Heart left ventricle (tissue), 16 donors: ENCODE measurements at regions not wholly inside any gene's neighbourhood (a gene's known extent, or its start where the extent isn't known, plus 50 kb on each side); places are given as distances from the start of the nearest gene placed in this dataset.

Experiments
- ATAC-seq, 4 donors: fragments of 200-7000 bp; cut with Tn5 transposase; one replicate each; pipeline ENCODE4 v1.9.1; 2020 to 2022; ENCODE audit warnings: moderate library complexity in 4 of 4, mild to moderate bottlenecking in 3 of 4, moderate number of reproducible peaks in 1 of 4
- DNase-seq, 5 donors: peaks; one replicate each; pipeline ENCODE4 v3.0.0-alpha.2; 2020
- H3K27ac ChIP-seq, 12 donors: fragments of 200-600 bp; sonication (generic) in 4 of 12; one replicate each; pipeline versions ENCODE4 v1.5.0 to v1.8.0; 2016 to 2022; ENCODE audit warnings: mild to moderate bottlenecking in 2 of 12
- H3K27me3 ChIP-seq, 9 donors: fragments of 200-600 bp; sonication (generic) in 2 of 9; one replicate each; pipeline versions ENCODE4 v1.5.1 to v1.8.0; 2016 to 2022; ENCODE audit warnings: mild to moderate bottlenecking in 3 of 9
- H3K36me3 ChIP-seq, 9 donors: fragments of 200-600 bp; sonication (generic) in 2 of 9; one replicate each; pipeline versions ENCODE4 v1.5.0 to v1.8.0; 2018 to 2022; ENCODE audit warnings: mild to moderate bottlenecking in 2 of 9
- H3K4me1 ChIP-seq, 12 donors: fragments of 200-600 bp; sonication (generic) in 4 of 12; one replicate each; pipeline versions ENCODE4 v1.5.0 to v1.8.0; 2016 to 2022; ENCODE audit warnings: mild to moderate bottlenecking in 3 of 12
- H3K4me3 ChIP-seq, 12 donors: fragments of 200-600 bp; sonication (generic) in 4 of 12; one replicate each; pipeline versions ENCODE4 v1.5.0 to v1.8.0; 2017 to 2022; ENCODE audit warnings: mild to moderate bottlenecking in 9 of 12, moderate library complexity in 4 of 12
- H3K9me3 ChIP-seq, 12 donors: fragments of 200-600 bp; sonication (generic) in 4 of 12; one replicate each; pipeline versions ENCODE4 v1.5.0 to v1.8.0; 2016 to 2022; ENCODE audit warnings: mild to moderate bottlenecking in 1 of 12
- POLR2A ChIP-seq, 2 donors: fragments of 450-650 bp; IDR thresholded peaks; one replicate each; pipeline ENCODE4 v1.6.1; 2017; ENCODE audit warnings: antibody characterized with exemption in 2 of 2, mild to moderate bottlenecking in 2 of 2, moderate library complexity in 2 of 2
- WGBS, 4 donors: extraction: QIAGEN DNeasy Blood & Tissue Kit in 2 of 4; methylation state at CpG; one replicate each; pipeline versions ENCODE4 v1.1.5 to v1.1.7; 2013 to 2018; 5-methylcytosine and 5-hydroxymethylcytosine counted together
- intact Hi-C, 10 donors: fragments of 100-400 bp; cut with DNase I; formaldehyde crosslinking; loops; one replicate each; pipeline versions ENCODE4 v1.11.1 to v1.14.2; 2022
- TF ChIP-seq, protein P1 (sequence below), 12 donors: fragments of 200-600 bp; sonication (generic) in 4 of 12; IDR thresholded peaks; one replicate each; pipeline versions ENCODE4 v1.5.0 to v1.8.0; 2018 to 2022; ENCODE audit warnings: antibody characterized with exemption in 12 of 12, mild to moderate bottlenecking in 5 of 12
- donor health status: ischemic (EF 13 %, LVEDD 7.1; RV severe dilation, severe dysfunction).
- donor health status: healthy with polysubstance abuse.
- donor health status: DM: no; HTN: yes; CAD: no.
- donor health status: DM: no; HTN: no; CAD: no.
- donor health status: ischemic (EF 25% LVEDD 6.9; RV normal size, moderate dysfunction).
- donor health status: ischemic (EF 25% LVEDD 5.7; RV mildly dilated, moderate dysfunction).
- donor health status: healthy.
- donor health status: DM: yes; HTN: yes; CAD: no.
- donor health status: ischemic (EF 35%, LVEDD 5.7; RV mildly dilated, moderate dysfunction).
- donor health status: nonischemic (EF 11% LVEDD 7.7; RV severe dilation, severe dysfunction).
- donor health status: DM: yes; HTN: yes; CAD: no.
- donor health status: PGD.
- donor health status: ischemic (EF 29% LVEDD 5.4; RV normal size, mild dysfunction).
- donor health status: nonischemic (EF 23%, LVEDD 6.1; RV moderate dilation, normal function).

DNA sequence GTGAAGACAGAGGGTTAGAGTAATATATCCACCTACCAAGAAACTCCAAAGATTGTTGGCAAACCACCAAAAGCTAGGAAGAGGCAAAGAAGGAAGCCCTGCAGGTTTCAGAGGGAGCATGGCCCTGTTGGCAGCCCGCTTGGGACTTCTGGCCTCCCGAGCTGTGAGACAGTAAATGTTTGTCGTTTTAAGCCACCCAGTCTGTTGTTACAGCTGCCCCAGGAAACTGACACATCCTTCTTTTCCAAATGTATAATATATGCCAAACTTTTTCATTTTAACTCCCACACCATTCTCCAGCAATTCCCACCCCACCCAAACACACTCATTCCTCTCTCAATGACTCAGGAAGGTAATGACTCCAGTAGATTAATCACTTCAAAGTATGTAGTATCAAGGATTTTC, 74.0 kb downstream of the RPS29 start:
- Histone ChIP-seq H3K27ac (no peak overlapping the region), H3K36me3 (no peaks in the 10 kb centered on the region), H3K9me3 (peaks cover 0 to 8% (median 0%) of the 10 kb centered on the region in 12 donors), H3K4me1 (no peaks in the 10 kb centered on the region), H3K4me3 (no peak overlapping the region), H3K27me3 (no peaks in the 10 kb centered on the region)
- ATAC-seq (peak in 2 of 4 donors; percentile 18 to 62), DNase-seq (no peak)
- 29 to 60% (median 42%) methylated on average over 3 of the region's 3 CpGs for WGBS, 4 donors
- intact Hi-C loops = no loop called here
- TF ChIP-seq, protein P1, sequence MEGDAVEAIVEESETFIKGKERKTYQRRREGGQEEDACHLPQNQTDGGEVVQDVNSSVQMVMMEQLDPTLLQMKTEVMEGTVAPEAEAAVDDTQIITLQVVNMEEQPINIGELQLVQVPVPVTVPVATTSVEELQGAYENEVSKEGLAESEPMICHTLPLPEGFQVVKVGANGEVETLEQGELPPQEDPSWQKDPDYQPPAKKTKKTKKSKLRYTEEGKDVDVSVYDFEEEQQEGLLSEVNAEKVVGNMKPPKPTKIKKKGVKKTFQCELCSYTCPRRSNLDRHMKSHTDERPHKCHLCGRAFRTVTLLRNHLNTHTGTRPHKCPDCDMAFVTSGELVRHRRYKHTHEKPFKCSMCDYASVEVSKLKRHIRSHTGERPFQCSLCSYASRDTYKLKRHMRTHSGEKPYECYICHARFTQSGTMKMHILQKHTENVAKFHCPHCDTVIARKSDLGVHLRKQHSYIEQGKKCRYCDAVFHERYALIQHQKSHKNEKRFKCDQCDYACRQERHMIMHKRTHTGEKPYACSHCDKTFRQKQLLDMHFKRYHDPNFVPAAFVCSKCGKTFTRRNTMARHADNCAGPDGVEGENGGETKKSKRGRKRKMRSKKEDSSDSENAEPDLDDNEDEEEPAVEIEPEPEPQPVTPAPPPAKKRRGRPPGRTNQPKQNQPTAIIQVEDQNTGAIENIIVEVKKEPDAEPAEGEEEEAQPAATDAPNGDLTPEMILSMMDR (IDR thresholded peaks at IDR 0.05) = no peak
- no peak for TF ChIP-seq POLR2A (IDR thresholded peaks at IDR 0.05)

DNA sequence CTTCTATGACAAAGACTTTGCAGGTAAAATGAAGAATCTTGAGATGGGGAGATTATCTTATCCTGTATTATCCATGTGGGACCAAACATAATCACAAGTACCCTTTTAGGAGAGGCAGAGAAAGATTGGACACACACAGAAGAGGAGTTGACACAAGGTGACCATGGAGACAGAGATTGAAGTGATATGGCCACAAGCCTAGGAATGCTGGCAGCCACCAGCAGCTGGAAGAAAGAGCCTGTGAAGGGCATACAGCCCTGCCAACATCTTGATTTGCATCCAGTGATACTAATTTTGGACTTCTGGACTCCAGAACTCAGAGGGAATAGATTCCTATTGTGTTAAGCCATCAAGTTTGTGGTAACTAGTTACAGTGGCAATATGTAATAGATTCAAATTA, 78.1 kb downstream of the RPS29 start:
- no peaks in the 10 kb centered on the region for H3K4me1 ChIP-seq
- no peak overlapping the region for H3K4me3 ChIP-seq
- H3K36me3 ChIP-seq = no peaks in the 10 kb centered on the region
- DNase-seq (no peak), ATAC-seq (no peak)
- H3K27ac ChIP-seq = no peak overlapping the region
- TF ChIP-seq, protein P1 (IDR thresholded peaks at IDR 0.05) = no peak
- no peak for TF ChIP-seq POLR2A (IDR thresholded peaks at IDR 0.05)
- intact Hi-C loops = no loop called here
- H3K27me3 ChIP-seq = peaks cover 0 to 8% (median 0%) of the 10 kb centered on the region in 9 donors
- H3K9me3 ChIP-seq = peaks cover 0 to 8% (median 0%) of the 10 kb centered on the region in 12 donors

DNA sequence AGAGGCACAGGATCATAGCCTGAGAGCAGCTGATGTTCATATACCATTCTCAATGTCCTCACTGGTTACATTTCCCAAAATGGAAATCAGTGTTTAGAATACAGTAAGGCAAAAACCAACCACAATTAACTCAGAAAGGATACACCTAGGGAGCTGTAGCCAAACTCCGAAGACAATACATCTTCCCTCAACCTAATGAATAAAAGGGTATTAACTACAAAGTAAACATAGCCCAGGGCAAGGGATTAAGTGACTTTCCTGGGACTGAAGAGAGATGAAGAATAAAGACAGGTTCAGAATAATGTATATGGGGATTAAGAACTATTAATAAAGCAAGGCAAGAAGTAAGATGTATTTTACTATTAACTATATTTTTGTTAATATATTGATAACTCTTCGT, 79.5 kb downstream of the RPS29 start:
- TF ChIP-seq, protein P1 (IDR thresholded peaks at IDR 0.05) = no peak
- TF ChIP-seq POLR2A (IDR thresholded peaks at IDR 0.05) = no peak
- Histone ChIP-seq H3K4me1 (no peaks in the 10 kb centered on the region), H3K36me3 (no peaks in the 10 kb centered on the region), H3K4me3 (no peak overlapping the region), H3K27ac (no peak overlapping the region), H3K9me3 (peaks cover 0 to 8% (median 0%) of the 10 kb centered on the region in 12 donors), H3K27me3 (peaks cover 0 to 8% (median 0%) of the 10 kb centered on the region in 9 donors)
- ATAC-seq (no peak), DNase-seq (no peak)
- 63 to 82% (median 71%) methylated on average over 2 of the region's 2 CpGs for WGBS, 4 donors
- intact Hi-C loops = no loop called here

DNA sequence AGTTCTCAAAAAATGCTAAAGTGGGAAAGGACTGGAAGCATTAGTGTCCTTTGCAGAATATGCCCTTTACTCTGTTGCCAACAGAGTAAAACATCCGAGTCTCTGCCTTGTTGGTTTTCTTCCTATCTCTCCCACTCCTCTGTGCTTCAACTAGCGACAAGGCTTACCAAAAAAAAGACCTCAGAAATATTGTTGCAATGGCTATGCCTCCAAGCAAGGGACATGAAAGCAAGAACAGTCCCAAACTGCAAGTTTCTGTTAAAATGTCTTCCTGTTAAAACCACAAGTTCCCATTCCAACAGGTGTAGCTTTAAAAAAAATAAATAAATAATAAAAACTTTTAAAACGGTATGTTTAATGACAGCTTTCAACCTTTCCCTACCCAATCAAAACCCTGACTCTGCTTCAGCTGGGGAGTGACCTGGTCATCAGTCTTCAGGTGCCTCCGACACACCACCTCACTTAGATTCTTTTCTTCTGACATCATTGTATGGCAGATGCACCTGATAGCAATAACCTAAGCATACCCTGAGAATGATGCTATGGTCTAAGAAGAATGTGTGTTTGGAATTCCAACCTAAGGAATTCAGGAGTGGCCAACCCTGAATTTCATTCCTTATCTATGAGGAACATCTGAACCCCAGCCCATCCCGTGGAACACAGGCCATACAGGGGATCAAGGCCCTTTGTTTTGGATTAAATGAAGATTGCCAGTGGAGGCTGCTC, 81.0 kb downstream of the RPS29 start:
- H3K4me3 ChIP-seq = no peak overlapping the region
- WGBS, 4 donors = 57 to 69% (median 61%) methylated on average over 5 of the region's 5 CpGs
- peaks cover 0 to 13% (median 0%) of the 10 kb centered on the region in 9 donors for H3K27me3 ChIP-seq
- no peaks in the 10 kb centered on the region for H3K4me1 ChIP-seq
- H3K9me3 ChIP-seq = peaks cover 0 to 8% (median 0%) of the 10 kb centered on the region in 12 donors
- ATAC-seq (no peak), DNase-seq (no peak)
- H3K36me3 ChIP-seq = no peaks in the 10 kb centered on the region
- TF ChIP-seq, protein P1 (IDR thresholded peaks at IDR 0.05) = no peak
- no peak for TF ChIP-seq POLR2A (IDR thresholded peaks at IDR 0.05)
- H3K27ac ChIP-seq = no peak overlapping the region
- intact Hi-C loops = no loop called here
